ENCODE measurements at regions not wholly inside any gene's neighbourhood (a gene's known extent, or its start where the extent isn't known, plus 50 kb on each side); places are given as distances from the start of the nearest gene placed in this dataset.

GRCh38 chr19:28534766-28535351 is 678.1 kb downstream of the UQCRFS1 start:
- H3K4me3 ChIP-seq (ENCODE audit: low read length, poor library complexity, severe bottlenecking), result no peak overlapping the region
- no peaks in the 10 kb centered on the region for H4K20me1 ChIP-seq (ENCODE audit: insufficient read depth, low read length, poor library complexity, severe bottlenecking)
- no peaks in the 10 kb centered on the region for H3K9me2 ChIP-seq (replicated peaks; ENCODE audit: low read depth, low read length)
- H3K79me2 ChIP-seq (ENCODE audit: insufficient read depth, low read length), result no peaks in the 10 kb centered on the region
- H3K27me3 ChIP-seq (ENCODE audit: insufficient read depth, low read length, poor library complexity, severe bottlenecking), result no peaks in the 10 kb centered on the region
- no peak overlapping the region for H2AFZ ChIP-seq (ENCODE audit: low read length)
- H3K9me3 ChIP-seq (ENCODE audit: insufficient read depth, low read depth, low read length), result 0 out of 2 replicates have a peak, but pooled peaks cover 5% of the 10 kb centered on the region
- H3K9ac ChIP-seq (ENCODE audit: low read depth, low read length, poor library complexity, severe bottlenecking), result no peak overlapping the region
- H3F3A ChIP-seq (ENCODE audit: low read depth), result no peaks in the 10 kb centered on the region
- no peaks in the 10 kb centered on the region for H3K36me3 ChIP-seq (ENCODE audit: insufficient read depth, low read length)
- H3K4me2 ChIP-seq (ENCODE audit: low read depth, low read length, poor library complexity, severe bottlenecking), result no peak overlapping the region
- TF ChIP-seq CTCF (conservative IDR thresholded peaks at IDR 0.05; ENCODE audit: low read length) (no peak), EZH2phosphoT487 (IDR thresholded peaks at IDR 0.05; ENCODE audit: borderline replicate concordance) (no peak)
- H3K4me1 ChIP-seq (ENCODE audit: insufficient read depth, low read length, poor library complexity, severe bottlenecking), result no peaks in the 10 kb centered on the region

GRCh38 chr19:28532765-28533341 is 680.1 kb downstream of the UQCRFS1 start:
- no peaks in the 10 kb centered on the region for H3F3A ChIP-seq (ENCODE audit: low read depth)
- 0 out of 2 replicates have a peak, but pooled peaks cover 5% of the 10 kb centered on the region for H3K9me3 ChIP-seq (ENCODE audit: insufficient read depth, low read depth, low read length)
- TF ChIP-seq EZH2phosphoT487 (IDR thresholded peaks at IDR 0.05; ENCODE audit: borderline replicate concordance), result no peak
- no peak for TF ChIP-seq CTCF (conservative IDR thresholded peaks at IDR 0.05; ENCODE audit: low read length)
- no peaks in the 10 kb centered on the region for H3K79me2 ChIP-seq (ENCODE audit: insufficient read depth, low read length)
- no peaks in the 10 kb centered on the region for H3K27me3 ChIP-seq (ENCODE audit: insufficient read depth, low read length, poor library complexity, severe bottlenecking)
- H3K9ac ChIP-seq (ENCODE audit: low read depth, low read length, poor library complexity, severe bottlenecking), result no peak overlapping the region
- no peak overlapping the region for H3K4me3 ChIP-seq (ENCODE audit: low read length, poor library complexity, severe bottlenecking)
- H3K4me2 ChIP-seq (ENCODE audit: low read depth, low read length, poor library complexity, severe bottlenecking), result no peak overlapping the region
- no peak overlapping the region for H2AFZ ChIP-seq (ENCODE audit: low read length)
- no peaks in the 10 kb centered on the region for H4K20me1 ChIP-seq (ENCODE audit: insufficient read depth, low read length, poor library complexity, severe bottlenecking)
- H3K4me1 ChIP-seq (ENCODE audit: insufficient read depth, low read length, poor library complexity, severe bottlenecking), result no peaks in the 10 kb centered on the region
- no peaks in the 10 kb centered on the region for H3K9me2 ChIP-seq (replicated peaks; ENCODE audit: low read depth, low read length)
- H3K36me3 ChIP-seq (ENCODE audit: insufficient read depth, low read length), result no peaks in the 10 kb centered on the region

GRCh38 chr19:28531979-28532378 is 681.0 kb downstream of the UQCRFS1 start:
- H3K9me3 ChIP-seq (ENCODE audit: insufficient read depth, low read depth, low read length), result 0 out of 2 replicates have a peak, but pooled peaks cover 5% of the 10 kb centered on the region
- no peaks in the 10 kb centered on the region for H4K20me1 ChIP-seq (ENCODE audit: insufficient read depth, low read length, poor library complexity, severe bottlenecking)
- TF ChIP-seq CTCF (conservative IDR thresholded peaks at IDR 0.05; ENCODE audit: low read length), result no peak
- TF ChIP-seq EZH2phosphoT487 (IDR thresholded peaks at IDR 0.05; ENCODE audit: borderline replicate concordance), result no peak
- H3K4me2 ChIP-seq (ENCODE audit: low read depth, low read length, poor library complexity, severe bottlenecking), result no peak overlapping the region
- H2AFZ ChIP-seq (ENCODE audit: low read length), result no peak overlapping the region
- no peaks in the 10 kb centered on the region for H3K27me3 ChIP-seq (ENCODE audit: insufficient read depth, low read length, poor library complexity, severe bottlenecking)
- no peaks in the 10 kb centered on the region for H3K4me1 ChIP-seq (ENCODE audit: insufficient read depth, low read length, poor library complexity, severe bottlenecking)
- no peaks in the 10 kb centered on the region for H3F3A ChIP-seq (ENCODE audit: low read depth)
- no peak overlapping the region for H3K9ac ChIP-seq (ENCODE audit: low read depth, low read length, poor library complexity, severe bottlenecking)
- no peaks in the 10 kb centered on the region for H3K79me2 ChIP-seq (ENCODE audit: insufficient read depth, low read length)
- H3K4me3 ChIP-seq (ENCODE audit: low read length, poor library complexity, severe bottlenecking), result no peak overlapping the region
- no peaks in the 10 kb centered on the region for H3K9me2 ChIP-seq (replicated peaks; ENCODE audit: low read depth, low read length)
- H3K36me3 ChIP-seq (ENCODE audit: insufficient read depth, low read length), result no peaks in the 10 kb centered on the region

Measured in Loucy (cell line).